Mesendoderm (in vitro differentiated cells): ENCODE measurements at regions not wholly inside any gene's neighbourhood (a gene's known extent, or its start where the extent isn't known, plus 50 kb on each side); places are given as distances from the start of the nearest gene placed in this dataset.
"Not testable (repeated sequence)": the region's sequence is repeated elsewhere in the genome, so short reads cannot be mapped to it uniquely, and the experiment has no call there.

Experiments
- DNase-seq: peaks from one replicate; pipeline ENCODE4 v3.0.0; 2013
- H2AK5ac ChIP-seq: 2 replicates; pipeline ENCODE4 v1.6.1; 2013; ENCODE audit warnings: low read length, inconsistent platforms
- H2BK120ac ChIP-seq: 2 replicates; pipeline ENCODE4 v1.6.1; 2013; ENCODE audit warnings: low read depth, mild to moderate bottlenecking, low read length, moderate library complexity, mixed read lengths
- H2BK15ac ChIP-seq: replicated peaks from 2 replicates; pipeline ENCODE4 v1.6.1; 2013; ENCODE audit warnings: low read depth, mild to moderate bottlenecking, moderate library complexity
- H2BK5ac ChIP-seq: 2 replicates; pipeline ENCODE4 v1.6.1; 2013; ENCODE audit warnings: low read length, inconsistent platforms
- H3K18ac ChIP-seq: 2 replicates; pipeline ENCODE4 v1.6.1; 2013; ENCODE audit warnings: mild to moderate bottlenecking, low read length, mixed read lengths
- H3K23ac ChIP-seq: one replicate; pipeline ENCODE4 v1.6.1; 2013; ENCODE audit warnings: low read length
- H3K27ac ChIP-seq: 2 replicates; pipeline ENCODE4 v1.5.1; 2013; ENCODE audit warnings: low read depth, mild to moderate bottlenecking, inconsistent platforms, low read length, moderate library complexity
- H3K27me3 ChIP-seq: 2 replicates; pipeline ENCODE4 v1.6.1; 2013; ENCODE audit warnings: low read length, control low read depth, mild to moderate bottlenecking, inconsistent platforms; ENCODE audit not compliant: insufficient read depth, poor library complexity
- H3K36me3 ChIP-seq: 2 replicates; pipeline ENCODE4 v1.6.1; 2013; ENCODE audit warnings: low read length, inconsistent platforms; ENCODE audit not compliant: control insufficient read depth, insufficient read depth
- H3K4ac ChIP-seq: one replicate; pipeline ENCODE4 v1.6.1; 2013; ENCODE audit warnings: low read depth, mild to moderate bottlenecking, low read length, moderate library complexity
- H3K4me1 ChIP-seq: 2 replicates; pipeline ENCODE4 v1.6.1; 2013; ENCODE audit warnings: low read depth, low read length, inconsistent platforms; ENCODE audit not compliant: control insufficient read depth
- H3K4me2 ChIP-seq: 2 replicates; pipeline ENCODE4 v1.6.1; 2013; ENCODE audit warnings: low read length
- H3K4me3 ChIP-seq: 2 replicates; pipeline ENCODE4 v1.5.1; 2013; ENCODE audit warnings: mild to moderate bottlenecking, low read length
- H3K56ac ChIP-seq: one replicate; pipeline ENCODE4 v1.6.1; 2013; ENCODE audit warnings: low read length
- H3K79me1 ChIP-seq: 2 replicates; pipeline ENCODE4 v1.6.1; 2013; ENCODE audit warnings: low read length, inconsistent platforms
- H3K79me2 ChIP-seq: 2 replicates; pipeline ENCODE4 v1.6.1; 2013; ENCODE audit warnings: mild to moderate bottlenecking, low read length; ENCODE audit not compliant: control insufficient read depth, insufficient read depth
- H3K9ac ChIP-seq: 2 replicates; pipeline ENCODE4 v1.6.1; 2013; ENCODE audit warnings: low read length, inconsistent platforms
- H4K5ac ChIP-seq: one replicate; pipeline ENCODE4 v1.6.1; 2013; ENCODE audit warnings: low read length
- H4K8ac ChIP-seq: one replicate; pipeline ENCODE4 v1.6.1; 2013; ENCODE audit warnings: low read depth, mild to moderate bottlenecking, control low read depth, low read length, moderate library complexity
- WGBS: extraction: QIAGEN DNeasy Blood & Tissue Kit; methylation state at CpG from one replicate; pipeline ENCODE4 v1.1.7; 2013; ENCODE audit warnings: low lambda C conversion rate, missing lambda C conversion rate; ENCODE audit not compliant: insufficient coverage; ENCODE audit errors: extremely low coverage; 5-methylcytosine and 5-hydroxymethylcytosine counted together

DNA sequence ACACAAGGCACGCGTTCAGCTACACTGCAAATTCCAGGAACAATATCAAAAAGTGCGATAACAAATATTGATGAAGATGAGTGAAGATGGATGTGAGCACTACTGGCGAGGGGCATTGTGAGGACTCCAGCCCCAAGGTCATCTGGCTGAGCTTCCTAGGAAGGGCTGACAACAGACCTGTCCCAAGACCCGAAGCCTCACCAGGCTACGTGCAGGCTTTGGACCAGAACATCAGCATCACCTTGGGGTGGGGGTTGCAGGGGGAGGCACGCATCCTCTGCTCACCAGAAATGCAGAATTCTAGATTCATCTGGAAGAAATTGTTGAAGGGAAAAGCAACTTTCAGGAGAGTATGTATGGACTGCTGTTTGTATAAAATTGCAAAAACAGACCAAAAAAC is 386.3 kb upstream of the DEFB115 start:
- not testable (repeated sequence) for H4K5ac ChIP-seq, H3K4me2 ChIP-seq, H3K4me1 ChIP-seq, H3K56ac ChIP-seq, H3K23ac ChIP-seq, H4K8ac ChIP-seq, H2BK15ac ChIP-seq, H3K9ac ChIP-seq, DNase-seq, H2BK5ac ChIP-seq, H2BK120ac ChIP-seq, H3K18ac ChIP-seq, H3K79me1 ChIP-seq, H3K79me2 ChIP-seq, H3K27ac ChIP-seq, H3K27me3 ChIP-seq, H3K4ac ChIP-seq, H2AK5ac ChIP-seq, H3K4me3 ChIP-seq, H3K36me3 ChIP-seq
- no CpG with 5 or more reads among the region's 7 CpGs for WGBS

DNA sequence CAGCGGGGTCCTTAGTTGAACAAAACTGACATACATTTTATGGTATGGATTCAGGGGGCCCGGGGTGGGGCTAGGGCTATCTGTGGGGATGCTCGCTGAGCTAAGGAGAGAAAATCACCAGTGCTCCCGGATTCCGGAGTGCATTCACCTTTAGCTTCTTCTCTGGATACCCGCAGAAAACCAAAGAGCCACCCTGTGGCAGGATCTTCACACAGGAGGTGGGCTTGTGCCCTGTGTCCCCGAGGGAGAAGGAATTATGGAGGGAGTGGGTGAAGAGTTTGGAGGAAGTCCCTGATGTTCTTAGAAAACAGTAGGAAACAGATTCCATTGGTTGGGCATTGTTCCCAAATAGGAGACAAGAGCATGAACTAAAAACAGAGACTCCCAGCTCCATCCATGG is 385.2 kb upstream of the DEFB115 start:
- H3K79me2 ChIP-seq, H2BK15ac ChIP-seq, H3K27ac ChIP-seq, H4K5ac ChIP-seq, H3K27me3 ChIP-seq, H3K23ac ChIP-seq, H3K4me1 ChIP-seq, H3K56ac ChIP-seq, H2BK120ac ChIP-seq, H3K36me3 ChIP-seq, H3K9ac ChIP-seq, H2AK5ac ChIP-seq, H3K4me2 ChIP-seq, H4K8ac ChIP-seq, H3K18ac ChIP-seq, H3K4me3 ChIP-seq, DNase-seq, H3K79me1 ChIP-seq, H2BK5ac ChIP-seq, H3K4ac ChIP-seq: not testable (repeated sequence)
- no CpG with 5 or more reads among the region's 7 CpGs for WGBS

DNA sequence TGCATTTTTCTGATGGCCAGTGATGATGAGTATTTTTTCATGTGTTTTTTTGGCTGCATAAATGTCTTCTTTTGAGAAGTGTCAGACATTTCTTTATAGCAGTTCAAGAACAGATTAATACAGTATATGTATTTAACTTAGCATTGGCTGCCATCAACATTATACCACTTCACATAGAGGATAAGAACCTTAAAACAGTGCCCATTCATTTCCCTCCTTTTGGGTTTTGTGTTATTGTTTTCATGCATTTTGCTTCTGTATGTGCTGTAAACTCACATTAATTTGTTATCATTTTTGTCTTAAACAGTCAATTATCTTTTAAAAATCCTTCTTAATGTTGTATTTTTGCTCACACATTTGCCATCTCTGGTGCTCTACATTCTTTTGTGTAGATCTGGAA is 381.6 kb upstream of the DEFB115 start:
- not testable (repeated sequence) for H4K8ac ChIP-seq, H3K4me2 ChIP-seq, H3K56ac ChIP-seq, H3K79me1 ChIP-seq, H3K4me3 ChIP-seq, H3K18ac ChIP-seq, H3K27me3 ChIP-seq, H3K27ac ChIP-seq, H3K79me2 ChIP-seq, H2BK5ac ChIP-seq, H3K36me3 ChIP-seq, DNase-seq, H3K9ac ChIP-seq, H2BK15ac ChIP-seq, H4K5ac ChIP-seq, H2BK120ac ChIP-seq, H3K23ac ChIP-seq, H2AK5ac ChIP-seq, H3K4ac ChIP-seq, H3K4me1 ChIP-seq

DNA sequence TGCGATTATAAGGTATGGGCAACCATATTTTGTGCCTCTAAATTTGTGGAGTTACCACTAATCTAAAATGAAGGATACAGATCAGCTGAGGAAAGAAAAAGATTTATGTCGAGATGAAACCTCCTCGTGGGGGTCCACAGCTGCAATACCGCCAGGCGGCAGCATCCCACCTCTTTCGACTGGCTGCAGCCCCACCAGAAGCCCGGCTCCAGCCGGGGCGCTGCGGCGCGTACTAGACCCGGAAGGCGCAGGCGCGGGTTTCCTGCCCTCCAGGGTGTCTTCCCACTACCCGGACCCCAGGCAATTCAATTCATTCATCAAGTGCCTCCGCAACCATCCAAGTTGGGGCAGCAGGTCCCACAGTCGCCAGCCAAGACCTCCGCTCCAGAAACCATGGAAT is 366.1 kb upstream of the DEFB115 start:
- H3K36me3 ChIP-seq, H3K4me2 ChIP-seq, H3K4me3 ChIP-seq, H2AK5ac ChIP-seq, H2BK120ac ChIP-seq, H3K18ac ChIP-seq, H3K23ac ChIP-seq, H3K27me3 ChIP-seq, H3K79me2 ChIP-seq, H4K8ac ChIP-seq, H2BK15ac ChIP-seq, H3K4me1 ChIP-seq, H3K79me1 ChIP-seq, H3K27ac ChIP-seq, H4K5ac ChIP-seq, H3K4ac ChIP-seq, H2BK5ac ChIP-seq: not testable (repeated sequence)
- Histone ChIP-seq H3K9ac (peak overlapping the region; percentile 59), H3K56ac (peak overlapping the region; percentile 49)
- WGBS = no CpG with 5 or more reads among the region's 20 CpGs
- DNase-seq = peak; percentile 62

DNA sequence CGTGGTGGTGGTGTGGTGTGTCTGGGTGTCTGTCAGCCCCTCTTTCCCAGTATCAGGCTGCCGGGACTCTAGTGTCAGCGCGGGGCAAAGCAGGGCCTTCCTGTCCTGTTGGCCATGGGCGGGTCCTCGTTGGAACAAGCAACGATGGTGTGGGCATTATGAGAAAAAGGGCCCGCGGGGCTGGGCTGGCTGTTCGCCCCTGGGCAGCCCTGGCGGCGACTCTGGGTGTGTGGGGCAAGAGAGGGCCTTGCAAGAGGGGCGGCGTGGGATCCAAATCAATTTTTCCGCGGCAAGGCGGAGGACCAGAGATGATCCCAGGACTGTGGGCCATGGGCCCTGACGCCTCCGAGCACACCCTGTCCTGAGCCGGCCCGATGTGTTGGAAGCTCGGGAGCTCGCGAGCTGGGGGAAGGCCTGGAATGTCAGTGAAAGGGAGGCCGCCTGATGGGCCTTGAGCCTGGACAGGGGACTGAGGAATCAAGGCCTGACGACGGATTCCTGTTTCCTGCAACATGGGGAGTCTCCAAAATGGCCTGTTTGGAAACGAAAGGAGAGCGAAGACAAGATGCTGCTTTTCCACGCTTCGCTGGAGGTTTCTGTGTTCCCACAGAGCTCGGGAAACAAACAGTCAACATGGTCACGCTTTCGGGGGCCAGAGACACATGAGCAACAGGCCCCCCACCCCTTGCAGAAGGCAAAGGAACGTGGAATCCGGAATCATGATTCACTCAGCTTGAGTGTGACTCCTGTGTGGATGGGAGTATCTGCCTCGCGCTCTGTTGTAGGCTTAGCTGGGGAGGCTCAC is 364.7 kb upstream of the DEFB115 start:
- Histone ChIP-seq H3K27ac (no peak overlapping the region), H4K5ac (no peak overlapping the region), H3K4ac (no peak overlapping the region), H2BK5ac (no peak overlapping the region), H3K18ac (no peak overlapping the region), H3K4me1 (no peaks in the 10 kb centered on the region), H2AK5ac (no peak overlapping the region), H2BK15ac (no peak overlapping the region), H3K4me2 (no peak overlapping the region), H2BK120ac (no peak overlapping the region), H3K36me3 (no peaks in the 10 kb centered on the region), H3K9ac (peak overlapping the region; percentile 40), H3K79me2 (no peaks in the 10 kb centered on the region), H3K56ac (peak overlapping the region; percentile 67), H4K8ac (no peak overlapping the region), H3K4me3 (no peak overlapping the region), H3K79me1 (no peaks in the 10 kb centered on the region), H3K23ac (no peak overlapping the region), H3K27me3 (no peaks in the 10 kb centered on the region)
- no CpG with 5 or more reads among the region's 38 CpGs for WGBS
- DNase-seq = peak; percentile 48
